GM03348 (cell line): ENCODE measurements at regions not wholly inside any gene's neighbourhood (a gene's known extent, or its start where the extent isn't known, plus 50 kb on each side); places are given as distances from the start of the nearest gene placed in this dataset.

ENCODE experiments used
- DNase-seq: peaks from one replicate; pipeline ENCODE4 v3.0.0; 2012; ENCODE audit warnings: low spot score

DNA sequence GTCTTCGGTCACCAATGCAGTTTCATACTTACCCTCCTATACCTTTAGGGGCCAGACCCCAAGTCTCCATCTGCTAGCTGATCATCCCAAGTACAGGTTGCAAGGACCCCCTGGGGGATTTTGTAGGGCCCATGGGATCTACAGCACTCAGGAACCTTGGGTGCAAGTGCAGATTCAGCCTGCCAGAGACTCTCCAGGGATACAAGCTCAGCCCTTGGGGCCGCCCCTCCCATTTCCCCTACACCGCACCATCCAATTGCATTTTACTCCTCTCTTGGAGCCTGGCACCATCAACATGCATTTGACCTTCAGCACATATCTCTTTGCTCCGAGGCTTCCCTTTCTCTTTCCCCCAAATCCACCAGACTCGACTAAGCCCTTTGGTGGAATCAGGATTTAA is 154.7 kb upstream of the ZNF536 start:
- DNase-seq: no peak

DNA sequence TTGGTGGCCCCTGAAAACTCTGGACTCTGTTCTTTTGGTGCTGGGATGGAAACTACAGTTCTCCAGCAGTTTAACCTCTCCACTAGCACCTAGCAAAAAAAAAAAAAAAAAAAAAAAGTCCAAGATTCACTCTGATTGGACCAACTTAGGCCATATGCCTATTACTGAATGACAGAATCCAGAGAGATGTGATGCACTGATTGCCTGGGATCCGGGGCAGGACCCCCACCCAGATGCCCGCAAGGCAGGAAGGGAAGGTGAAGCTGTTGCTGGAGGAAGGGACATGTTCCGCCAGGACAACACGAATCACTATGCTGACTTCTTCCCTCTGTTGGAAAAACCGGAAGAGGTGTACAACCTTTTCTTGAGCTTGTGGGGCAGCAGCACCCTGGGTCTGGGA is 152.5 kb upstream of the ZNF536 start:
- DNase-seq: no peak

DNA sequence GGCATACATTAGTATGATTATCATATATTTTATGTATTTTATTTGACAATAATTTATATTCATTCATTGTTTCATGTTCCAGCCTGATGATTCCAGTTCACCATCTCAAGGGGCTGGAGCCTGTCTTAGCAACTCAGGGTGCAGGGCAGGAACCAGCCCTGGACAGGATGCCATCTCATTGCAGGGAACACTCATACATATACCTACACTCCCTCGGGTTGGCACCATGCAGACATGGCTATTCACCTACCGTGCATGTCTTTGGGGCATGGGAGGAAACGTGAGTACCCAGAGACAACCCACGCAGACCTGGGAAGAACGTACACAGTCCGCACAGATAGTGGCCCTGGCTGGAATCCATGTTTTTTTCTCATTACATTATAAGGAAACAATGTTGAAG is 151.0 kb upstream of the ZNF536 start:
- no peak for DNase-seq

DNA sequence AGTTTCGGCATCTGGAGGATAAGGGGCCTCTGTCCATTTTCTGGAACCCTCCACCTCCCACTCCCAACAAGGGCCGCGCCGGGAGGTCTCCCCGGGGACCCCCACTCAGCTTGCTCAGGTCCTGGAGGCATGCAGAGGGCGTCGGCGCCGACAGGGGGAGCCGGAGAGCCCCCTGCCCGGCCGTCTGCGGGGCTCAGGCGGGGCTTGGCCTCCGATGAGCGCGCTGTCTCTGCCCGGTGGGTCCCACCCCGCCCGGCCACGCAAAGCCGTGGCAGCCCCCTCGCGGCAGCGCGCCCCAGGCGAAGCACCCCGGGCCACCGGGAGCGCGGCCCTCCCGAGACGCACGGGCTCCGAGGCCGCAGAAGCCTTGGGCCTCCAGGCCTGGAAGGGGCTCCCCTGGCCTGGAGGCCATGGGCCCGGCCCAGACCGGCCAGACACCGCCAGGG is 149.7 kb upstream of the ZNF536 start:
- peak; percentile 72 for DNase-seq

DNA sequence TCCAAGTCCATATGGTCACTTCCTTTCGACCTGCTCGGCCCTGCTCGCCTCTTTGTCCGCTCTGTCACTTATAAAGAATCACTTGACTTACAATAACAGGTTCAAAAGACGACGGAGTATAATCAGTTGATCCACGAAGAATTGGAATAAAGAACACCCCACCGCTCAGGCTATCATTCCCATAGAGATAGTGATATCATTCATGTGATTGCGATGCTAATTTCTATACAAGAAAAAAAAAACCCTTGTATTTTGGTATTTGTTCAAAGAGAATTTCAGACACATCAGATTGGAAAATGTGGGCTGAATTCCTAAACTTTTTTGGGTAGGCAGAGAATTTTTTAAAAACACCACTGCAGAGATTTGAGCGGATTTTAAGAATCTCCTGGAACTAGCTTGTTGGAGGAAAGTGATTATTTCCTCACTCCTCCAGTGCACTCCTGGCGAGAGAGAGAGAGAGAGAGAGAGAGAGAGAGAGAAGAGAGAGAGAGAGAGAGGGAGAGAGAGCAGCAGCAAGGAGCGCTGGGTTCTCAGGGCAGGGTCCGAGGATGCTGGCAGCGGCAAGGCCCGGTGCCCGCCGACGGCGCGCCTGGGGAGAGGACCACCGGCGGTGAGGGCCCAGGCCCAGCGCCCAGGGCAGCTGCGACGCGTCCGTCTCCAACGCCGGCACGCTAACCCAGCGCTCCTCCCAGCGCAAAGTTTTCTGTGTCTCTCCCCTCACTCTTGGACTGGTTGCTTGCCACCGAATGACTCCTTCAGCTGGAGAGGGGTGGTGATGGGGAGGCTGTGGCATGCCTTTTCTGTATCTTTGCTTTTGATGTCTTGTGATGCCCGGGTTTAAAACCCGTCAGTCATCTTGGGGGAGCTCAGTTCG is 149.0 kb upstream of the ZNF536 start:
- no peak for DNase-seq

DNA sequence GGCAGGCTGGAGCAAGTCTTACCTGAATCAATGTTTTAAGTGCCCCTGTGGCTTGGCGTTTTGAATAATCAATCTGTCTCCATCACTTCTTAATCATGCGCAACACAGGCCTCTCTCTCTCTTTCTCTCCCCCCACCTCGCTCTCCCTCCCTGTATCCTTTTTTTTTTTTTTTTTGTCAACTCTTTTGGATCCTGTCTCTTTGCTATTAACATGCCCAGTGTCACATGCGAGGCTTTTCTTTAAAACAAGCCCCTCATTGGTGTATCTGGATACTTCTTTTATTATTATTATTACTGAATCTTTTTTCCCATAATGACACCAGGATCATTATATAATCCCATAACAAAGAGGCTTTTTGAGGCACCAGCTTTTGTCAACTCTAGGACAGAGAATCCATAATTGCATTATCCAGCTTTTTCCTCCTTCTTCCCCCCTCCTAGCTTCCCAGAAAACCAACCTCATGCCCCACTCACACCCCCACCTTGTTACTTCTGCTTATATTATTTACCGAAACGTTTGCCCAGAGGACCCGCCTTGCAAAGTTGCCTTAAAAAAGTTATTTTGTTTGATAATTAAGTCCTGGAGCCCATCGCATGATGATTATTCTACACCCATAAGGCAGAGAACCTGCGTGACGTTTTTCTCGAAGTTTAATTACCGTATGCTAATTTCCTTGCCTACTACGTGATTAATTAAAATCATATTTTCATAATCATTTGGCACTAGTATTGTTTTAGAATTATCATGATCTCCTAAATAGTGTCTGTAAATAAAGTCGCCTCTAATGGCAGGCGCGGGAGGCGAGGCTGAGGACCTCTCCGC is 148.1 kb upstream of the ZNF536 start:
- DNase-seq: no peak

DNA sequence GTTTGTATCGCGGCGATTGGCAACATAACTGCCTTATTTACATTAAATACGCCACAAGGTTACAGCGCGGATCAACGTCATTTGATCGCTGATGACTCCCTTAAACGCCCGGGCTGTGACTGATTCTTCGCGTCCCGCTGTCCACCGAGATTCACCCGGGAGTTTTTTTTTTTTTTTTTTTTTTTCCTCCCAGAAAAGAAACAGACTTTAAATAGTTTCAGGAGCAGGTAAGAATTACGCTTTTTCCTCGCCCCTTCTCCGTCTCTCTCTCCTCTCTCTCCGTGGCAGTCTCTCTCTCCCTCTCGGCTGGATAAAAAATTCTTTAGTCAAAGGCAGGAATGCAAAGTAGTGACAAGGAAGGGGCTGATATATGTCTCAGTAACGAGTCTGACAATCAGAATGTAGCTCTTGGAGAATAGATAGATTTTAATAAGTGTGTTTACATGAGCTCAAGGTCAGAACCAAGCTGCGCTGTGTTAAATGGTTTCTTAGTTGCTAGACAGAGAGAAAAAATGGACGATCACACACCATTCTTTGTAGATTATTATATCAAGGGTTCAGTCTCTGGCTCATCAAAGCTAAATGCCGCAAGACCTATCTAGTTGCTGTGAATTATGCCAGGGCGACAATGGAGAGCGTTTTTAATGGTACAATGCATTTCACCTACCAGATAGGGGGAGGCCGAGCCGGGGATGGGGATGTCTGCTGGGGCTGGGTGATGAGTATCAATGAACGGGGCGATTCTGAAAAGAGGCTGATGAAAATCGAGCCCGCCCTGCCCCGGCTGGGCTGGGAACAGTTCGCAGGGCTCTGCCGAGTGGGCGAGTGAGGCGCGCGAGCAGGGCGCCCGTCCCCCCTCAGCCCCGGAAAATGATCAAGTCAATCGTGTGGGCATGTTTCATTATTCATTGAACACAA is 147.2 kb upstream of the ZNF536 start:
- peak; percentile 64 for DNase-seq

DNA sequence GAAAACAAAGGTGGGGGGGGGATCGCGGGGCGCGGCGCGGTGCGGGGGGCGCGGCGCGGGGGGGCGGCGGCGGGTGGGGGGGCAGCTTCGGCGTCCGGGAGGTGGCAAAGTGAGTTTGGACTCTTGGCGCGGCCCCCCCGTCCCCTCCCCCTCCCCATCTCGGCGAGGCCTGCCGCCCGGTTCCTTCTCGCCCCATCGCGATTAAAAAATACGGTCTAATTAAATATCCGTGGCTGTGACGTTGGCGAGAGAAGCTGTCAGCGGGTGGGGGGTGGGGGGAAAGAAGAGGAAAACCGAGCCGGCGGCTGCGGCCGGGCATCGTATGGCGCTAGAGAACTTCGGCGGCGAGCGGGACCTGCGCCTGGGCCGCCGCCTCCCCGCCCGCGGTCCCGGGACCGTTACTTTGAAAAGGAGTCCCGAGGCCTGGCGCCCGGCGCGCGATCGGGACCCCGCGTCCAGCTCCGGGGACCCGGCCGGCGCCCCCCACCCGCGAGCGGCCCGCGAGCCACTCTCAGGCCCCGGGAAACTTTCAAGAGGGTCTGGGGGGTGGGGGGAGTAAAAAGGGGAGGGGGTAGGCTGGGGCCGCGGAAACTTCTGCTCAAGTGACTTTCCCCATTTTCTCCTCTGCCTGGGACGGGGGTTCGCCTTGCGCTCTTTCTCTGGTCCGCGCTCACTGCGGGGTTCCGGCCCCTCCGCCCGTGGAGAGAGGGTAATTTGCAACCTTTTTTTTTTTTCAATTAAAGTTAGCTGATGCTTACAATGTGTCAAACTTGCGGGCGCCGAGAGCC is 146.3 kb upstream of the ZNF536 start:
- DNase-seq: peak; percentile 63

DNA sequence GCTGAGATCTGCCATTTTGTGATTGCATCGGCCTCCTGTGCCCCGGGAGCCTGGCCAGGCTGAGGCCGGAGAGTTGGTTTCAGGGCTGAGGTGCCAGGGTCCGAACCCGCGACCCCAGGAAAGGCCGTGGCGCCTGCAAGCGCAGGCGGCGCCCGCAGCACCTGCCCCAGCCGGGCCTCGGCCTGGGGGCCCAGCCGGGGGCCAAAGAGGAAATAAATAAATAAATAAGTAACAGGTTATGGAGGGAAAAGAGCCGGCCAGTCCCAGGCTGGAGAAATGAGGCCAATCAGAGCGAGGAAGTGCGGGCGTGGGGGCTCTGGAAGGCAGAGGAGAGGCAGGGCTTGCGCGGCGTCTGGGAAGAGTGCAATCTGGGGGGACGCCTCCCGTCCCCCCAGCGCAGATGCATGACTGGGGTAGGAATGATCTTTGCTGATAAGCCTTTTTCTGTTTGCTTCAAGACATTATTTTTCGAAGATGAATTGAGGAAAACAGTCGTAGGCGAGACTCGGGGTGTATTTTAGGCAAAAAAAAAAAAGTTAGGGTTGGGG is 145.6 kb upstream of the ZNF536 start:
- peak; percentile 67 for DNase-seq

DNA sequence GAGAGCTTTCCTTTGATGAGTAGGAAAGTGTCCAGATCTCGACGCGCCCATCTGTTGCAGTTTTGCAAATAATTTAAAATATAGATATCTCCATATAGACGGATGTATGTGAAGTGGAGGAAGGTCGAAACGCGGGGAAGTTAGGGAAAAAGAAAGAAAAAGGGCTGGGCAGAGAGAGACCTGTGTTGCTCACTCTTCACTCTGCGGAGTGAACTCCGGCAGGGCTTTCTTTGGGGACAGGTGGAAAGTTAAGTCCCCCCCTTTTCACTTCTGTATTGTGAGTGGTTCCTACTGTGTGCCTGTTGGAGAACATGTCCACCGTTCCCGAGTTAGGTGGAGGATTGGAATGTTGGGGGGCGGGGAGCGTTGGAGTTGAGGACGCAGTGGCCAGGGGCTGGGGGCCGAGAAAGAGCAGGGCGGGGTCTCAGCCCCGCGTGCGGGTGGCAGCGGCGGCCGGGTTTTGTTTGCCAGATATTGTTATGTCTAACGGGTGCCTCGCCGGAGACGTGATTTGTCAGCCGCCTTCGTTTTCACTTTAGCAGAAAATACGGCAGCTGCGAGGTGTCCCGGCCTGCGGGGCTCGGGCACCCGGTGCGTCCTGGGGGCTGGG is 145.1 kb upstream of the ZNF536 start:
- no peak for DNase-seq

DNA sequence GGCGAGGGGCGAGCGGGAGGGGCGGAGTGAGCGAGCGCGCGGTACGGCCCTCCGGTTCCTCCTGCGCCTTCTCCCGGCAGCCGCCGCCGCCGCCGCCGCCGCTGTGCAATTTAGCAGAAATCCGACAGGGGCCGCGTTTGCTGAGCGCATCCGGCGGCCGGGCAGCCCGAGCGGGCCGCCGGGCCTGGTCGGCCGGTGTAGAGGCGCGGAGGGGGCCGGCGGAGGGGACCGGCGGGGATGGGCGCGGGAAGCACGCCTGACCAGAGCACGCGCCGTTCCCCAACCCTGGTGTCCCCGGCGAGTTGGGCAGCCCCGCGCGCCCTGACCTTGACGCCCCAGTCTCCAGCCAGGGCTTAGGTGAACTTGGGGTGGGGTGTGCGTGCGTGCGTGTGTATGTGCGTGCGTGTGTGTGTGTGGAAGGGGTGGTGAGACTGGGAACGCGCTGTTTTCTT is 144.5 kb upstream of the ZNF536 start:
- peak; percentile 92 for DNase-seq

DNA sequence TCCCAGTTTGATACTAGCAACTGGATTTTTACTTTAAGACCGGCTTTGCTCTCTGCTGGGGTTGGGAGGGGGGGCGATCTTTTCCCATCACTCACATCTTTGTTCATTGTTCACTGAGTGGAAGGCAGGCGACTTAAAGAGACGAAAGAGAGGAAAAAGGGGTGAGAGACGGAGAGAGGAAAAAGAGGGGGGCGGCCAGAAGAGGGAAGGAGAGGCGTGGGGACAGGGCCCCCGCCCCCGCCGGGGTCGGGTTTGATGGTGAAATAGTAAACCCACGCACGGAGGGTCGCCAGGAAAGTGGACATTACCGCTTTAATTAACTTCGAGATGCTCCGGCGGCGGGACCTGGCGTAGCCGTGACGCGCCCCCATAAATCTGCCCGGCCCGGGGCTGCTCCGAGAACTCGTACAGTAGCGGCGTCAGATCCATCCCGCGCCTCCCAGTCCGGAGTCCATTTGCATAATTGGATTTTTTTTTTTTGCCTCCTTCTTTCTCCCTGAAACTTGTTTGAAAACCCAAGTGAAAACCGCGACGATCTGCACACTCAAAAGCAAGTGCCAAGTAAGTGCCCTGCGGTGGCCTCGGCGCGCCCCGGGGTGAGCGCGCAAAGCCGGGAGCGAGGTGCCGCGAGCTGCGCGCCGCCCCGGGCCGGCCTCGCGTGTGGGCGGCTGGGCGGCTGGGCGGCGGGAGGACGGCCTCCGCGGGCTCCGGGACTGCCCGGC is 143.9 kb upstream of the ZNF536 start:
- peak; percentile 80 for DNase-seq

DNA sequence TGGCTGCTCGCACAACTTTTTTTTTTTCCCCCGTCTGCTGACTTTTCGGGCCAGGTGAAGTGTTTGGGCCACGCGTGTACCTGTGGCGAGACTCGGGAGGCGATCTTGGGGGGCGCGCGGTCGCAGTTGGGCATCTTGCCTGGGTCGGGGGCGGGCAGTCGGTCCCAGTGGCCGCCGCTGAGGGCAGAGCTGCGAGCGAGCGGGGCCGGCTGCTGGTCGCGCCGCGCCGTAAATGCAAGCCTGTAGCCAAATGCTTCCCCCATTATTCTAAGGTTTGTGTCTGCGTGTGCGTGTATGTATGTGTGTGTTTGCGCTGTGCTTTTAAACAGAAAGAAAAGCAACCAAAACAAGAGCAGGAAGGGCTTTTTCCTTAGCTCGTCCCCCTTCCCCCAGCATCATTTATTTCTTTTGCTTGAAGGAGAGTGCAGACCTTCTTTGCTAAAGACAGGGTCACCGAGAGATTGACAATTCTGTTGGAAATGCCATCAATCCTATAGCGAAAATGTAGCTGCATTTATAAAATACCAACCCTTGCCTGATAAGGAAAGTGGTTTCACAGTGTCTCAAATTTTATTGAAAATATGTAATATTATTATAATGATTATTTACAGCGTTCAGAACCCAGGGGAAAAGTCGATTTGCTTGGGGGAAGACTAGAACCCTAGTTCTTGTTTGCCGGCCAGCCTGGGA is 143.2 kb upstream of the ZNF536 start:
- peak; percentile 62 for DNase-seq

DNA sequence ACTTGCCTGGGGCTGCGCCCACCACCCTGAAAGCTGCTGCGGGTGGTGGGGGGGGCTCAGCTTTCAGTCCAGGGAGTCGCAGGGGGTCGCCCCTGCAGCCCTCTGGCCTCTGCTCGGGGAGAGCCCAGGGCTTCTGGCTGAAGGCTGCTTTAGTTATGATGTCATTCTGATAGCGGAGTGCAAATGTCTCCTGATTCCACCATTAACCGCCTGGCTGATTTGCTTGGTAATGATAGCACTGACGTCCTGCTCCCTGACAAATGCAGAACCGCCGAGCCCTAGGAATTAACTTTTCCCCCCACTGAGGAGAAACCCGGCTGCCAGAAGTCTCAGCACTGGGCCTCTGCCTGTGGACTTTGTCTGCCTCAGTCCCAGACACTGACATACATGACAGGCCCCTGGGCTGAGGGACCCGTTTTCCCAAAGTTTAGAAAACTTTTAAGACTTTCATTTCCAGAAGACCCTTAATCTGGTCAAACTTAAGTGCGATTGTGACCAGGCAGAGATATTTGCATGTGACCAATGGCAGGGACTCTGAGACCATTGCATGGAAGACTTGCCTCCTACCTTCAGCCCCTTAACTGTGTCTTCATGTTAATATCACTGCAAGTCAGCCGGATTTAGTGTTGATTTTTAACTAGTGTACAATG is 142.5 kb upstream of the ZNF536 start:
- DNase-seq: peak; percentile 57

DNA sequence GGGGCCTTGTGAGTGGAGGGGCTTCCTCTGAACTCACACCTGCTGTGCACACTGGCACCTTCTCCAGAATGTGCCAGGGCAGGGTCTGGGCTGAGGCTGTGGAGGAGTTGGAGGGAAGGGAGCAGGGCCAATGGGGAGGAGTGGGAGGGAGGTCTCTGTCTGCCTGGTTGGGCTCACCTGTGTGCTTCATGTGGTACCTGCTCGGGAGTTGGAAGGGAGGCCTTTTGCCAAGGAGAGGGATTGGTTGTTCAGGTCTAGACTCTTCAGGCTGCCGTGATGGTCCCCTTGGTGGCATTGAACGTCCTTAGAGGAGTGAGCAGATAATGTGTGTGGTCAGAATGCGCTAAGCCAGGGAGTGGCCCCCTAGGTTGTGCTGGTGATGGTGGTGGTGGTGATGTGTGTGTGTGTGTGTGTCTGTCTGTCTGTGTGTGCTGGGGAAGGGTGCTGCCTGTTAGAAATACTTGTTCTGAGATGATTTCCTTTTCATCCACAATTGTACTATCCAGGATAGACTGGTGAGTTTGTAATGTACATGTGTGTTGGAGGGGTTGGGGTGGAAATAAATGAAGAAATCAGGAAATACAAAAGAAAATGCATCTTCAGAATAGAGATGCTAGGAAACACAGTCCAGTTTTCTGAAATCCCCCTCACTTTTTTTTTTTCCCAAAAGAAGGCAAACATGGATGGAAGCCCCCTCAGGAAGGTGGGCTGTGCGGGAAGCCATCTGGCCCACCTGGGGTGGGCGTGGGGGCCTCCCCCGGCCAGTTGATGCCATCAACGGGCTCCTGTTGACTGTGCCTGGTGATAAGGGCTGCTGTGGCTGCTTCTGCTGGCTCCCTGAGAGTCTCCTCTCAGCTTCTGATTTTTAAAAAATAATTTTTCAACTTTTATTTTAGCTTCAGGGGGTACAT is 140.5 kb upstream of the ZNF536 start:
- no peak for DNase-seq

DNA sequence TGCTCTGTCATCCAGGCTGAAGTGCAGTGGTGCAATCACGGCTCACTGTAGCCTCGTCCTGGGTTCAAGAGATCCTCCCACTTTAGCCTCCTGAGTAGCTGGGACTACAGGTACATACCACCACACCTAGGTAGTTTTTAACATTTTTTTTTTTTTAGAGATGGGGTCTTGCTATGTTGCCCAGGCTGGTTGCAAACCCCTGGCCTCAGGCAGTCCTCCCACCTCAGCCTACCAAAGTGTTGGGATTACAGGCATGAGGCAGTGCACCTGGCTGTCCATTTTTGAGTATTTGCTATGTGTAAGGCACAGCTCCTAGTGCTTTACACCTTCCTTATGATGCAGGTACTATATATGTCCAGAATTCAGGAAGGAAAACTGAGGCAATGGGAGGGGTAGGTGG is 138.8 kb upstream of the ZNF536 start:
- no peak for DNase-seq

DNA sequence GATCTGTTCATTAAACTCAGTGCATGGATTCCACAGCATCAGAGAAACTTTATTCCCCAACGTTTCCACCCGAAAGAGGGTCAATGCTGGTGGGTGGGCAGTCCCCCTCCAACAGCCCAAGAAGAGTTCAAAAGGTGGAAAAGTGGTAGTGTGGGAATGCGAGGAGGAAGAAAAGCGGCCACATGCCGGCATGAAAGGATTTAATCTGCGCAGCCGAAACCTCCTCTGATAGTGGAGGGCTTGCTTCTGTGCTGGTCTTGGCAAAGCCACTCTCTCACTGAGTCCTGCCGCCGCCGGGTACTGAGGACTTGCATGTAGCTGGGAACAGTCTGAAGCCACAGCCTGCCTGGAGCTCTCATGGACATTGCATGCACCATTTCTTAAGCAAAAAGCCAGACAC is 136.2 kb upstream of the ZNF536 start:
- DNase-seq: peak; percentile 53

DNA sequence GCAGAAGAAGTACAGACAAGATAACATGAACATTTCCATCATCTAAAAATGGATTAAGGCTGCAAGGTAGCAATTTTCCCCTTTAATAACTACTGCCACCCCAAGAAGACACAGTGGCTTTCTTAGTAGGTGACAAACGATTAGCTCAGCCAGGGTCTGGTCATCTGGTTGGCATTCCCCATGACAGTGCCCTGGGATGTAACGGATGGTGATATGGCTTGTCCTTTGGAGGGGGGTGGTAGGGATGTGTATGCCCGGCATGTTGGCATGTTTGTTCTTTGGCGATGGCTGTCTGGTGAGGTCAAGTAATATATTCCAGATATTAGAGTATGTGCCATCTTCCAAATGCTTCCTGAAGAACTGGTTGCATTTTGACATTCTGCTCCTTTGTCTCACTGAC is 135.6 kb upstream of the ZNF536 start:
- no peak for DNase-seq
